ENCODE measurements at regions not wholly inside any gene's neighbourhood (a gene's known extent, or its start where the extent isn't known, plus 50 kb on each side); places are given as distances from the start of the nearest gene placed in this dataset.

GRCh38 chr10:76645341-76645740, 992.3 kb downstream of the KCNMA1 start:
- TF ChIP-seq, protein P1, sequence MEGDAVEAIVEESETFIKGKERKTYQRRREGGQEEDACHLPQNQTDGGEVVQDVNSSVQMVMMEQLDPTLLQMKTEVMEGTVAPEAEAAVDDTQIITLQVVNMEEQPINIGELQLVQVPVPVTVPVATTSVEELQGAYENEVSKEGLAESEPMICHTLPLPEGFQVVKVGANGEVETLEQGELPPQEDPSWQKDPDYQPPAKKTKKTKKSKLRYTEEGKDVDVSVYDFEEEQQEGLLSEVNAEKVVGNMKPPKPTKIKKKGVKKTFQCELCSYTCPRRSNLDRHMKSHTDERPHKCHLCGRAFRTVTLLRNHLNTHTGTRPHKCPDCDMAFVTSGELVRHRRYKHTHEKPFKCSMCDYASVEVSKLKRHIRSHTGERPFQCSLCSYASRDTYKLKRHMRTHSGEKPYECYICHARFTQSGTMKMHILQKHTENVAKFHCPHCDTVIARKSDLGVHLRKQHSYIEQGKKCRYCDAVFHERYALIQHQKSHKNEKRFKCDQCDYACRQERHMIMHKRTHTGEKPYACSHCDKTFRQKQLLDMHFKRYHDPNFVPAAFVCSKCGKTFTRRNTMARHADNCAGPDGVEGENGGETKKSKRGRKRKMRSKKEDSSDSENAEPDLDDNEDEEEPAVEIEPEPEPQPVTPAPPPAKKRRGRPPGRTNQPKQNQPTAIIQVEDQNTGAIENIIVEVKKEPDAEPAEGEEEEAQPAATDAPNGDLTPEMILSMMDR (IDR thresholded peaks at IDR 0.05; ENCODE audit: low read length), result no peak
- no peak for TF ChIP-seq EZH2 (IDR thresholded peaks at IDR 0.05; ENCODE audit: borderline replicate concordance, low read length)
